GM23338 (cell line): ENCODE measurements at regions not wholly inside any gene's neighbourhood (a gene's known extent, or its start where the extent isn't known, plus 50 kb on each side); places are given as distances from the start of the nearest gene placed in this dataset.

ENCODE experiments used
- ATAC-seq: fragments of 200-7000 bp; cut with Tn5 transposase; 3 replicates; pipeline ENCODE4 v1.9.1; 2020
- DNase-seq: peaks from one replicate; pipeline ENCODE4 v3.0.0-alpha.2; 2015; ENCODE audit warnings: low spot score
- H2AFZ ChIP-seq: fragments of 200-600 bp; sonication (generic); 2 replicates; pipeline ENCODE4 v1.8.0; 2016; ENCODE audit warnings: antibody characterized with exemption, mild to moderate bottlenecking, moderate library complexity
- H3F3A ChIP-seq: fragments of 200-600 bp; sonication (generic); replicated peaks from 2 replicates; pipeline ENCODE4 v1.8.0; 2017; ENCODE audit warnings: antibody characterized with exemption, mixed run types, low read depth
- H3K27ac ChIP-seq: fragments of 200-600 bp; sonication (generic); 2 replicates; pipeline ENCODE4 v1.6.1; 2016; ENCODE audit warnings: low read depth
- H3K27me3 ChIP-seq: fragments of 200-600 bp; sonication (generic); 2 replicates; pipeline ENCODE4 v1.8.0; 2016; ENCODE audit warnings: mild to moderate bottlenecking, mixed run types, moderate library complexity; ENCODE audit not compliant: insufficient read depth
- H3K36me3 ChIP-seq: fragments of 200-600 bp; sonication (generic); 2 replicates; pipeline ENCODE4 v1.8.0; 2016; ENCODE audit warnings: mild to moderate bottlenecking; ENCODE audit not compliant: insufficient read depth
- H3K4me1 ChIP-seq: fragments of 200-600 bp; sonication (generic); 2 replicates; pipeline ENCODE4 v1.8.0; 2016; ENCODE audit warnings: mild to moderate bottlenecking, moderate library complexity; ENCODE audit not compliant: insufficient read depth
- H3K4me2 ChIP-seq: fragments of 200-600 bp; sonication (generic); 2 replicates; pipeline ENCODE4 v1.7.1; 2017; ENCODE audit warnings: mixed run types
- H3K4me3 ChIP-seq: fragments of 200-600 bp; sonication (generic); 2 replicates; pipeline ENCODE4 v1.6.1; 2016; ENCODE audit warnings: mixed run types
- H3K79me2 ChIP-seq: fragments of 200-600 bp; sonication (generic); replicated peaks from 2 replicates; pipeline ENCODE4 v1.8.0; 2017; ENCODE audit warnings: mild to moderate bottlenecking; ENCODE audit not compliant: insufficient read depth
- H3K9me2 ChIP-seq: fragments of 200-600 bp; sonication (generic); 2 replicates; pipeline ENCODE4 v1.8.0; 2017; ENCODE audit not compliant: insufficient read depth
- H4K20me1 ChIP-seq: fragments of 200-600 bp; sonication (generic); replicated peaks from 2 replicates; pipeline ENCODE4 v1.8.0; 2017; ENCODE audit warnings: mild to moderate bottlenecking; ENCODE audit not compliant: insufficient read depth
- H3K27ac Mint-ChIP-seq: 2 replicates; pipeline ENCODE4 v1.8.0; 2020; ENCODE audit warnings: inconsistent platforms, mild to moderate bottlenecking, moderate library complexity, mixed read lengths
- H3K27me3 Mint-ChIP-seq: 3 replicates; pipeline ENCODE4 v1.8.0; 2022; ENCODE audit warnings: low read depth, mild to moderate bottlenecking, moderate library complexity, mixed read lengths, inconsistent platforms; ENCODE audit not compliant: insufficient read depth, poor library complexity
- H3K36me3 Mint-ChIP-seq: 3 replicates; pipeline ENCODE4 v1.8.0; 2021; ENCODE audit warnings: low read depth, mild to moderate bottlenecking, inconsistent platforms, moderate library complexity, mixed read lengths
- H3K4me1 Mint-ChIP-seq: 3 replicates; pipeline ENCODE4 v1.8.0; 2020; ENCODE audit warnings: mild to moderate bottlenecking, inconsistent platforms, mixed read lengths
- H3K4me3 Mint-ChIP-seq: 3 replicates; pipeline ENCODE4 v1.8.0; 2021; ENCODE audit warnings: moderate library complexity, mild to moderate bottlenecking, inconsistent platforms, mixed read lengths
- H3K9me3 Mint-ChIP-seq: 3 replicates; pipeline ENCODE4 v1.8.0; 2020; ENCODE audit warnings: moderate library complexity, mild to moderate bottlenecking, inconsistent platforms, mixed read lengths
- CREB1 ChIP-seq: fragments of 250-450 bp; sonication (Bioruptor Pico); IDR thresholded peaks from 2 replicates; pipeline ENCODE4 v1.5.0; 2020; ENCODE audit warnings: low read depth, mild to moderate bottlenecking, moderate library complexity
- EZH2 ChIP-seq: fragments of 200-600 bp; sonication (generic); IDR thresholded peaks from one replicate; pipeline ENCODE4 v1.8.0; 2017; ENCODE audit warnings: antibody characterized with exemption, mild to moderate bottlenecking, low read depth; ENCODE audit not compliant: unreplicated experiment
- EZH2phosphoT487 ChIP-seq: fragments of 200-600 bp; sonication (generic); IDR thresholded peaks from one replicate; pipeline ENCODE4 v1.8.1; 2018; ENCODE audit warnings: antibody characterized with exemption; ENCODE audit not compliant: unreplicated experiment
- NANOG ChIP-seq: IDR thresholded peaks from 2 replicates; pipeline ENCODE4 v1.6.1; 2016; ENCODE audit warnings: antibody characterized with exemption, borderline replicate concordance
- POLR2AphosphoS5 ChIP-seq: IDR thresholded peaks from 2 replicates; pipeline ENCODE4 v1.6.1; 2016; ENCODE audit warnings: antibody characterized with exemption, low read depth
- STAT1 ChIP-seq: IDR thresholded peaks from one replicate; pipeline ENCODE4 v1.6.1; 2016; ENCODE audit warnings: antibody characterized with exemption; ENCODE audit not compliant: unreplicated experiment
- ZNF114 ChIP-seq: fragments of 250-450 bp; sonication (Bioruptor Pico); IDR thresholded peaks from 2 replicates; pipeline ENCODE4 v1.5.0; 2020; ENCODE audit warnings: mild to moderate bottlenecking, moderate library complexity
- ZNF331 ChIP-seq: fragments of 250-450 bp; sonication (Bioruptor Pico); IDR thresholded peaks from 2 replicates; pipeline ENCODE4 v1.5.0; 2020; ENCODE audit warnings: low read depth, mild to moderate bottlenecking, moderate library complexity
- TF ChIP-seq, protein P1 (sequence below): IDR thresholded peaks from 2 replicates; pipeline ENCODE4 v1.6.1; 2016; ENCODE audit warnings: antibody characterized with exemption
- TF ChIP-seq, protein P2 (sequence below): IDR thresholded peaks from one replicate; pipeline ENCODE4 v1.6.1; 2018; ENCODE audit warnings: antibody characterized with exemption; ENCODE audit not compliant: unreplicated experiment
- TF ChIP-seq, protein P3 (sequence below): fragments of 250-450 bp; sonication (Bioruptor Pico); IDR thresholded peaks from 2 replicates; pipeline ENCODE4 v1.5.0; 2020; ENCODE audit warnings: mild to moderate bottlenecking, moderate library complexity
- TF ChIP-seq, protein P4 (sequence below), 2 experiments: fragments of 200-600 bp in 1 of 2; sonication (generic) in 1 of 2; conservative IDR thresholded peaks; 2 replicates each; pipeline versions ENCODE4 v1.5.1 to v1.6.1; 2016 to 2017; ENCODE audit warnings: antibody characterized with exemption in 2 of 2, low read depth in 2 of 2, mild to moderate bottlenecking in 2 of 2, moderate library complexity in 1 of 2

DNA sequence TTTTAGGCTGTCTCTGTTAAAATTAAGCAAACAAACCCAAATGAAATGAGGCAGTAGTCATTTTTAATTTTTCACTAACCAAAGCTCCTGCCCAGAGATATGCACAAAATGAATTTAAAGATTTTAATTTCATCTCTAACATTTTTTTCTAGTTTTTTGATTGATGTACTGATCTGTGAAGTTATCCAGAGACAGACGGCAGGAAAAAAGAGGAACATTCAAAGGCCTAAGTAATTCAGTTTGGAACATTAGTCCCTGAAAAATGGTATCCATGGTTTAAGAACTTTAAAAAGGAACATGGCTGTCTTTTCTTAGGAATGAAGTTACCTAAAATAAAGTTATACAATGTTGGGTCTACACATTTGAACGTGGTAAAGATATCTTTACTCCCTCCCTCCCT is 498.8 kb upstream of the LMO3 start:
- Histone ChIP-seq H3K9me2 (no peaks in the 10 kb centered on the region), H3K27me3 (no peaks in the 10 kb centered on the region), H4K20me1 (no peaks in the 10 kb centered on the region), H3K4me1 (no peaks in the 10 kb centered on the region), H3F3A (no peaks in the 10 kb centered on the region), H3K4me3 (no peak overlapping the region), H3K36me3 (no peaks in the 10 kb centered on the region), H3K79me2 (no peaks in the 10 kb centered on the region), H2AFZ (no peak overlapping the region), H3K4me2 (no peak overlapping the region), H3K27ac (no peak overlapping the region)
- H3K27me3 Mint-ChIP-seq = peaks cover under 1% of the 10 kb centered on the region
- H3K36me3 Mint-ChIP-seq = 0 out of 3 replicates have a peak, but pooled peaks cover 3% of the 10 kb centered on the region
- DNase-seq (no peak), ATAC-seq (no peak)
- no peak overlapping the region for H3K4me3 Mint-ChIP-seq
- peaks cover 15% of the 10 kb centered on the region; the same call in 2 of the 3 replicates for H3K9me3 Mint-ChIP-seq
- TF ChIP-seq ZNF114 (CRISPR knock-in tag) (no peak), STAT1 (no peak), EZH2phosphoT487 (no peak), POLR2AphosphoS5 (no peak), NANOG (no peak), EZH2 (no peak), CREB1 (no peak), ZNF331 (CRISPR knock-in tag) (no peak)
- TF ChIP-seq, protein P1, sequence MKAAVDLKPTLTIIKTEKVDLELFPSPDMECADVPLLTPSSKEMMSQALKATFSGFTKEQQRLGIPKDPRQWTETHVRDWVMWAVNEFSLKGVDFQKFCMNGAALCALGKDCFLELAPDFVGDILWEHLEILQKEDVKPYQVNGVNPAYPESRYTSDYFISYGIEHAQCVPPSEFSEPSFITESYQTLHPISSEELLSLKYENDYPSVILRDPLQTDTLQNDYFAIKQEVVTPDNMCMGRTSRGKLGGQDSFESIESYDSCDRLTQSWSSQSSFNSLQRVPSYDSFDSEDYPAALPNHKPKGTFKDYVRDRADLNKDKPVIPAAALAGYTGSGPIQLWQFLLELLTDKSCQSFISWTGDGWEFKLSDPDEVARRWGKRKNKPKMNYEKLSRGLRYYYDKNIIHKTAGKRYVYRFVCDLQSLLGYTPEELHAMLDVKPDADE = no peak
- TF ChIP-seq, protein P2, sequence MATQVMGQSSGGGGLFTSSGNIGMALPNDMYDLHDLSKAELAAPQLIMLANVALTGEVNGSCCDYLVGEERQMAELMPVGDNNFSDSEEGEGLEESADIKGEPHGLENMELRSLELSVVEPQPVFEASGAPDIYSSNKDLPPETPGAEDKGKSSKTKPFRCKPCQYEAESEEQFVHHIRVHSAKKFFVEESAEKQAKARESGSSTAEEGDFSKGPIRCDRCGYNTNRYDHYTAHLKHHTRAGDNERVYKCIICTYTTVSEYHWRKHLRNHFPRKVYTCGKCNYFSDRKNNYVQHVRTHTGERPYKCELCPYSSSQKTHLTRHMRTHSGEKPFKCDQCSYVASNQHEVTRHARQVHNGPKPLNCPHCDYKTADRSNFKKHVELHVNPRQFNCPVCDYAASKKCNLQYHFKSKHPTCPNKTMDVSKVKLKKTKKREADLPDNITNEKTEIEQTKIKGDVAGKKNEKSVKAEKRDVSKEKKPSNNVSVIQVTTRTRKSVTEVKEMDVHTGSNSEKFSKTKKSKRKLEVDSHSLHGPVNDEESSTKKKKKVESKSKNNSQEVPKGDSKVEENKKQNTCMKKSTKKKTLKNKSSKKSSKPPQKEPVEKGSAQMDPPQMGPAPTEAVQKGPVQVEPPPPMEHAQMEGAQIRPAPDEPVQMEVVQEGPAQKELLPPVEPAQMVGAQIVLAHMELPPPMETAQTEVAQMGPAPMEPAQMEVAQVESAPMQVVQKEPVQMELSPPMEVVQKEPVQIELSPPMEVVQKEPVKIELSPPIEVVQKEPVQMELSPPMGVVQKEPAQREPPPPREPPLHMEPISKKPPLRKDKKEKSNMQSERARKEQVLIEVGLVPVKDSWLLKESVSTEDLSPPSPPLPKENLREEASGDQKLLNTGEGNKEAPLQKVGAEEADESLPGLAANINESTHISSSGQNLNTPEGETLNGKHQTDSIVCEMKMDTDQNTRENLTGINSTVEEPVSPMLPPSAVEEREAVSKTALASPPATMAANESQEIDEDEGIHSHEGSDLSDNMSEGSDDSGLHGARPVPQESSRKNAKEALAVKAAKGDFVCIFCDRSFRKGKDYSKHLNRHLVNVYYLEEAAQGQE = no peak
- TF ChIP-seq, protein P3, sequence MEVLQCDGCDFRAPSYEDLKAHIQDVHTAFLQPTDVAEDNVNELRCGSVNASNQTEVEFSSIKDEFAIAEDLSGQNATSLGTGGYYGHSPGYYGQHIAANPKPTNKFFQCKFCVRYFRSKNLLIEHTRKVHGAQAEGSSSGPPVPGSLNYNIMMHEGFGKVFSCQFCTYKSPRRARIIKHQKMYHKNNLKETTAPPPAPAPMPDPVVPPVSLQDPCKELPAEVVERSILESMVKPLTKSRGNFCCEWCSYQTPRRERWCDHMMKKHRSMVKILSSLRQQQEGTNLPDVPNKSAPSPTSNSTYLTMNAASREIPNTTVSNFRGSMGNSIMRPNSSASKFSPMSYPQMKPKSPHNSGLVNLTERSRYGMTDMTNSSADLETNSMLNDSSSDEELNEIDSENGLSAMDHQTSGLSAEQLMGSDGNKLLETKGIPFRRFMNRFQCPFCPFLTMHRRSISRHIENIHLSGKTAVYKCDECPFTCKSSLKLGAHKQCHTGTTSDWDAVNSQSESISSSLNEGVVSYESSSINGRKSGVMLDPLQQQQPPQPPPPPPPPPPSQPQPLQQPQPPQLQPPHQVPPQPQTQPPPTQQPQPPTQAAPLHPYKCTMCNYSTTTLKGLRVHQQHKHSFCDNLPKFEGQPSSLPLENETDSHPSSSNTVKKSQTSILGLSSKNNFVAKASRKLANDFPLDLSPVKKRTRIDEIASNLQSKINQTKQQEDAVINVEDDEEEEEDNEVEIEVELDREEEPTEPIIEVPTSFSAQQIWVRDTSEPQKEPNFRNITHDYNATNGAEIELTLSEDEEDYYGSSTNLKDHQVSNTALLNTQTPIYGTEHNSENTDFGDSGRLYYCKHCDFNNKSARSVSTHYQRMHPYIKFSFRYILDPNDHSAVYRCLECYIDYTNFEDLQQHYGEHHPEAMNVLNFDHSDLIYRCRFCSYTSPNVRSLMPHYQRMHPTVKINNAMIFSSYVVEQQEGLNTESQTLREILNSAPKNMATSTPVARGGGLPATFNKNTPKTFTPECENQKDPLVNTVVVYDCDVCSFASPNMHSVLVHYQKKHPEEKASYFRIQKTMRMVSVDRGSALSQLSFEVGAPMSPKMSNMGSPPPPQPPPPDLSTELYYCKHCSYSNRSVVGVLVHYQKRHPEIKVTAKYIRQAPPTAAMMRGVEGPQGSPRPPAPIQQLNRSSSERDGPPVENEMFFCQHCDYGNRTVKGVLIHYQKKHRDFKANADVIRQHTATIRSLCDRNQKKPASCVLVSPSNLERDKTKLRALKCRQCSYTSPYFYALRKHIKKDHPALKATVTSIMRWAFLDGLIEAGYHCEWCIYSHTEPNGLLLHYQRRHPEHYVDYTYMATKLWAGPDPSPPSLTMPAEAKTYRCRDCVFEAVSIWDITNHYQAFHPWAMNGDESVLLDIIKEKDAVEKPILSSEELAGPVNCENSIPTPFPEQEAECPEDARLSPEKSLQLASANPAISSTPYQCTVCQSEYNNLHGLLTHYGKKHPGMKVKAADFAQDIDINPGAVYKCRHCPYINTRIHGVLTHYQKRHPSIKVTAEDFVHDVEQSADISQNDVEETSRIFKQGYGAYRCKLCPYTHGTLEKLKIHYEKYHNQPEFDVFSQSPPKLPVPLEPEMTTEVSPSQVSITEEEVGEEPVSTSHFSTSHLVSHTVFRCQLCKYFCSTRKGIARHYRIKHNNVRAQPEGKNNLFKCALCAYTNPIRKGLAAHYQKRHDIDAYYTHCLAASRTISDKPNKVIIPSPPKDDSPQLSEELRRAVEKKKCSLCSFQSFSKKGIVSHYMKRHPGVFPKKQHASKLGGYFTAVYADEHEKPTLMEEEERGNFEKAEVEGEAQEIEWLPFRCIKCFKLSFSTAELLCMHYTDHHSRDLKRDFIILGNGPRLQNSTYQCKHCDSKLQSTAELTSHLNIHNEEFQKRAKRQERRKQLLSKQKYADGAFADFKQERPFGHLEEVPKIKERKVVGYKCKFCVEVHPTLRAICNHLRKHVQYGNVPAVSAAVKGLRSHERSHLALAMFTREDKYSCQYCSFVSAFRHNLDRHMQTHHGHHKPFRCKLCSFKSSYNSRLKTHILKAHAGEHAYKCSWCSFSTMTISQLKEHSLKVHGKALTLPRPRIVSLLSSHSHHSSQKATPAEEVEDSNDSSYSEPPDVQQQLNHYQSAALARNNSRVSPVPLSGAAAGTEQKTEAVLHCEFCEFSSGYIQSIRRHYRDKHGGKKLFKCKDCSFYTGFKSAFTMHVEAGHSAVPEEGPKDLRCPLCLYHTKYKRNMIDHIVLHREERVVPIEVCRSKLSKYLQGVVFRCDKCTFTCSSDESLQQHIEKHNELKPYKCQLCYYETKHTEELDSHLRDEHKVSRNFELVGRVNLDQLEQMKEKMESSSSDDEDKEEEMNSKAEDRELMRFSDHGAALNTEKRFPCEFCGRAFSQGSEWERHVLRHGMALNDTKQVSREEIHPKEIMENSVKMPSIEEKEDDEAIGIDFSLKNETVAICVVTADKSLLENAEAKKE (CRISPR knock-in tag) = no peak
- TF ChIP-seq, protein P4, sequence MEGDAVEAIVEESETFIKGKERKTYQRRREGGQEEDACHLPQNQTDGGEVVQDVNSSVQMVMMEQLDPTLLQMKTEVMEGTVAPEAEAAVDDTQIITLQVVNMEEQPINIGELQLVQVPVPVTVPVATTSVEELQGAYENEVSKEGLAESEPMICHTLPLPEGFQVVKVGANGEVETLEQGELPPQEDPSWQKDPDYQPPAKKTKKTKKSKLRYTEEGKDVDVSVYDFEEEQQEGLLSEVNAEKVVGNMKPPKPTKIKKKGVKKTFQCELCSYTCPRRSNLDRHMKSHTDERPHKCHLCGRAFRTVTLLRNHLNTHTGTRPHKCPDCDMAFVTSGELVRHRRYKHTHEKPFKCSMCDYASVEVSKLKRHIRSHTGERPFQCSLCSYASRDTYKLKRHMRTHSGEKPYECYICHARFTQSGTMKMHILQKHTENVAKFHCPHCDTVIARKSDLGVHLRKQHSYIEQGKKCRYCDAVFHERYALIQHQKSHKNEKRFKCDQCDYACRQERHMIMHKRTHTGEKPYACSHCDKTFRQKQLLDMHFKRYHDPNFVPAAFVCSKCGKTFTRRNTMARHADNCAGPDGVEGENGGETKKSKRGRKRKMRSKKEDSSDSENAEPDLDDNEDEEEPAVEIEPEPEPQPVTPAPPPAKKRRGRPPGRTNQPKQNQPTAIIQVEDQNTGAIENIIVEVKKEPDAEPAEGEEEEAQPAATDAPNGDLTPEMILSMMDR (conservative IDR thresholded peaks at IDR 0.05; ENCODE audit: low read depth in 2 of 2) = no peak
- H3K27ac Mint-ChIP-seq = no peak overlapping the region
- H3K4me1 Mint-ChIP-seq = no peaks in the 10 kb centered on the region
